NT2/D1 (cell line): ENCODE measurements at regions not wholly inside any gene's neighbourhood (a gene's known extent, or its start where the extent isn't known, plus 50 kb on each side); places are given as distances from the start of the nearest gene placed in this dataset.

Source experiments
- DNase-seq: peaks from one replicate; pipeline ENCODE4 v3.0.0-alpha.2; 2011; ENCODE audit warnings: low read depth, low spot score
- H3K27me3 ChIP-seq: 2 replicates; pipeline ENCODE4 v1.6.0; 2011; ENCODE audit warnings: mild to moderate bottlenecking; ENCODE audit not compliant: insufficient read length, insufficient read depth
- H3K36me3 ChIP-seq: 2 replicates; pipeline ENCODE4 v1.6.1; 2011; ENCODE audit warnings: mild to moderate bottlenecking, low read length, mixed read lengths; ENCODE audit not compliant: insufficient read depth, insufficient read length
- H3K4me1 ChIP-seq: 2 replicates; pipeline ENCODE4 v1.5.1; 2011; ENCODE audit not compliant: insufficient read depth, insufficient read length
- H3K4me3 ChIP-seq: 2 replicates; pipeline ENCODE4 v1.5.1; 2011; ENCODE audit warnings: low read depth; ENCODE audit not compliant: insufficient read length
- H3K9ac ChIP-seq: 2 replicates; pipeline ENCODE4 v1.6.0; 2011; ENCODE audit warnings: low read depth; ENCODE audit not compliant: insufficient read length
- H3K9me3 ChIP-seq: 2 replicates; pipeline ENCODE4 v1.5.1; 2011; ENCODE audit warnings: mild to moderate bottlenecking, low read length; ENCODE audit not compliant: insufficient read depth
- SUZ12 ChIP-seq: IDR thresholded peaks from 2 replicates; pipeline ENCODE4 v1.6.1; 2011; ENCODE audit not compliant: insufficient read length, insufficient read depth; ENCODE audit errors: extremely low read depth
- YY1 ChIP-seq: IDR thresholded peaks from 2 replicates; pipeline ENCODE4 v1.6.1; 2011; ENCODE audit not compliant: insufficient read length, insufficient read depth
- ZNF274 ChIP-seq: IDR thresholded peaks from 2 replicates; pipeline ENCODE4 v1.6.1; 2011; ENCODE audit warnings: mild to moderate bottlenecking, low read depth, low read length

GRCh38 chr13:86729206-86729605 lies 930.0 kb upstream of the SLITRK6 start:
- no peak for TF ChIP-seq SUZ12
- no peak for TF ChIP-seq YY1
- TF ChIP-seq ZNF274, result no peak
- Histone ChIP-seq H3K9me3 (no peaks in the 10 kb centered on the region), H3K27me3 (no peaks in the 10 kb centered on the region), H3K4me3 (no peak overlapping the region), H3K4me1 (no peaks in the 10 kb centered on the region), H3K9ac (no peak overlapping the region), H3K36me3 (no peaks in the 10 kb centered on the region)
- DNase-seq, result no peak

GRCh38 chr13:86731987-86732386 lies 932.8 kb upstream of the SLITRK6 start:
- Histone ChIP-seq H3K9ac (no peak overlapping the region), H3K27me3 (no peaks in the 10 kb centered on the region)
- DNase-seq, result no peak

GRCh38 chr13:86737334-86737932 lies 933.7 kb upstream of the SLITRK5 start:
- no peak overlapping the region for H3K9ac ChIP-seq
- no peaks in the 10 kb centered on the region for H3K27me3 ChIP-seq
- no peaks in the 10 kb centered on the region for H3K36me3 ChIP-seq
- no peak for DNase-seq
- peaks cover 7% of the 10 kb centered on the region for H3K9me3 ChIP-seq
- no peaks in the 10 kb centered on the region for H3K4me1 ChIP-seq
- H3K4me3 ChIP-seq, result no peak overlapping the region
- no peak for TF ChIP-seq ZNF274
- no peak for TF ChIP-seq YY1
- no peak for TF ChIP-seq SUZ12

More at GRCh38 chr13:86731987-86732386, 932.8 kb upstream of the SLITRK6 start:
- H3K9me3 ChIP-seq, result no peaks in the 10 kb centered on the region
- no peaks in the 10 kb centered on the region for H3K36me3 ChIP-seq
- no peak overlapping the region for H3K4me3 ChIP-seq
- TF ChIP-seq ZNF274 (no peak), SUZ12 (no peak), YY1 (no peak)
- H3K4me1 ChIP-seq, result no peaks in the 10 kb centered on the region

- H3K9ac ChIP-seq, result no peak overlapping the region
- no peaks in the 10 kb centered on the region for H3K4me1 ChIP-seq
- H3K36me3 ChIP-seq, result no peaks in the 10 kb centered on the region
- TF ChIP-seq YY1 (no peak), ZNF274 (no peak), SUZ12 (no peak)
- H3K4me3 ChIP-seq, result no peak overlapping the region
- no peaks in the 10 kb centered on the region for H3K27me3 ChIP-seq
- no peak for DNase-seq
- H3K9me3 ChIP-seq, result peaks cover 7% of the 10 kb centered on the region
Observed at GRCh38 chr13:86741762-86742285, 929.3 kb upstream of the SLITRK5 start.

- peak; percentile 6 for DNase-seq
- no peaks in the 10 kb centered on the region for H3K4me1 ChIP-seq
- no peak overlapping the region for H3K4me3 ChIP-seq
- H3K27me3 ChIP-seq, result no peaks in the 10 kb centered on the region
- H3K36me3 ChIP-seq, result no peaks in the 10 kb centered on the region
- TF ChIP-seq SUZ12 (no peak), YY1 (no peak), ZNF274 (no peak)
- no peaks in the 10 kb centered on the region for H3K9me3 ChIP-seq
- H3K9ac ChIP-seq, result no peak overlapping the region
Observed at GRCh38 chr13:86757236-86757978, 913.8 kb upstream of the SLITRK5 start.

GRCh38 chr13:86758116-86758515 lies 913.1 kb upstream of the SLITRK5 start:
- Histone ChIP-seq H3K27me3 (no peaks in the 10 kb centered on the region), H3K36me3 (no peaks in the 10 kb centered on the region), H3K9me3 (no peaks in the 10 kb centered on the region), H3K4me1 (no peaks in the 10 kb centered on the region), H3K9ac (no peak overlapping the region), H3K4me3 (no peak overlapping the region)
- TF ChIP-seq ZNF274 (no peak), YY1 (no peak), SUZ12 (no peak)
- no peak for DNase-seq

- no peak for DNase-seq
- Histone ChIP-seq H3K9ac (no peak overlapping the region), H3K4me1 (no peaks in the 10 kb centered on the region), H3K4me3 (no peak overlapping the region), H3K9me3 (no peaks in the 10 kb centered on the region), H3K36me3 (no peaks in the 10 kb centered on the region), H3K27me3 (no peaks in the 10 kb centered on the region)
- TF ChIP-seq SUZ12, result no peak
Observed at GRCh38 chr13:86760620-86761019, 910.6 kb upstream of the SLITRK5 start.
